Prostate gland (tissue), 2 donors: ENCODE measurements at regions not wholly inside any gene's neighbourhood (a gene's known extent, or its start where the extent isn't known, plus 50 kb on each side); places are given as distances from the start of the nearest gene placed in this dataset.

Experiments
- DNase-seq: peaks from one replicate; pipeline ENCODE4 v3.0.0-alpha.2; 2019; ENCODE audit warnings: low spot score
- H3K27ac ChIP-seq, 2 donors: fragments of 200-600 bp; sonication (generic); 2 replicates each; pipeline ENCODE4 v1.5.1; 2017 to 2019
- H3K27me3 ChIP-seq: fragments of 200-600 bp; sonication (generic); replicated peaks from 2 replicates; pipeline ENCODE4 v1.5.1; 2019; ENCODE audit not compliant: insufficient read depth
- H3K36me3 ChIP-seq, 2 donors: fragments of 200-600 bp; sonication (generic); 1 replicate in 1 of 2; 2 replicates in 1 of 2; pipeline versions ENCODE4 v1.5.1 to v1.8.1; 2017 to 2019
- H3K4me1 ChIP-seq: fragments of 200-600 bp; sonication (generic); replicated peaks from 2 replicates; pipeline ENCODE4 v1.5.1; 2019
- H3K4me3 ChIP-seq, 2 donors: fragments of 200-600 bp; sonication (generic); 2 replicates each; pipeline ENCODE4 v1.5.1; 2017 to 2019
- H3K9me3 ChIP-seq: fragments of 200-600 bp; sonication (generic); 2 replicates; pipeline ENCODE4 v1.5.1; 2017
- CTCF ChIP-seq, 4 experiments: fragments of 200-600 bp in 2 of 4; fragments of 450-650 bp in 2 of 4; sonication (generic) in 2 of 4; IDR thresholded peaks; 1 replicate in 3 of 4; 2 replicates in 1 of 4; pipeline ENCODE4 v1.5.1; 2016 to 2019; ENCODE audit warnings: antibody characterized with exemption in 4 of 4, mild to moderate bottlenecking in 2 of 4, moderate library complexity in 2 of 4
- POLR2A ChIP-seq: fragments of 450-650 bp; IDR thresholded peaks from one replicate; pipeline ENCODE4 v1.6.1; 2016; ENCODE audit warnings: antibody characterized with exemption, mild to moderate bottlenecking
- POLR2AphosphoS5 ChIP-seq: sonication (generic); formaldehyde crosslinking; IDR thresholded peaks from one replicate; pipeline ENCODE4 v1.6.1; 2017; ENCODE audit warnings: antibody characterized with exemption
- WGBS: methylation state at CpG from one replicate; pipeline ENCODE4 v1.1.5; 2018; 5-methylcytosine and 5-hydroxymethylcytosine counted together
- intact Hi-C: fragments of 100-400 bp; cut with DNase I; formaldehyde crosslinking; loops from one replicate; pipeline ENCODE4 v1.14.2; 2022

- DNase-seq = no peak
- H3K36me3 ChIP-seq = no peaks in the 10 kb centered on the region
- no peaks in the 10 kb centered on the region for H3K4me1 ChIP-seq
- no peak overlapping the region for H3K27ac ChIP-seq
- peaks cover 19% of the 10 kb centered on the region for H3K27me3 ChIP-seq
- H3K9me3 ChIP-seq = no peaks in the 10 kb centered on the region
- no peak for TF ChIP-seq POLR2AphosphoS5
- no peak for TF ChIP-seq CTCF (IDR thresholded peaks at IDR 0.05)
- no peak for TF ChIP-seq POLR2A
- no peak overlapping the region for H3K4me3 ChIP-seq
- 8% methylated on average over 37 of the region's 37 CpGs for WGBS
- intact Hi-C loops = no loop called here
These were observed 94.2 kb downstream of the PRKAB2 start for GRCh38 chr1:147077936-147078605.

GRCh38 chr1:147077523-147077922 lies 94.7 kb downstream of the PRKAB2 start:
- Histone ChIP-seq H3K27me3 (peaks cover 24% of the 10 kb centered on the region), H3K27ac (no peak overlapping the region), H3K9me3 (no peaks in the 10 kb centered on the region), H3K36me3 (no peaks in the 10 kb centered on the region), H3K4me3 (no peak overlapping the region), H3K4me1 (no peaks in the 10 kb centered on the region)
- no peak for DNase-seq
- intact Hi-C loops = no loop called here
- WGBS = 9% methylated on average over 20 of the region's 20 CpGs
- TF ChIP-seq CTCF (IDR thresholded peaks at IDR 0.05) (no peak), POLR2AphosphoS5 (no peak), POLR2A (no peak)

- Histone ChIP-seq H3K4me3 (no peak overlapping the region), H3K27ac (no peak overlapping the region), H3K4me1 (no peaks in the 10 kb centered on the region), H3K27me3 (peaks cover 24% of the 10 kb centered on the region), H3K36me3 (no peaks in the 10 kb centered on the region), H3K9me3 (no peaks in the 10 kb centered on the region)
- no peak for DNase-seq
- TF ChIP-seq POLR2A (no peak), POLR2AphosphoS5 (no peak), CTCF (IDR thresholded peaks at IDR 0.05) (no peak)
- intact Hi-C loops = no loop called here
- 20% methylated on average over 28 of the region's 28 CpGs for WGBS
These were observed 95.2 kb downstream of the PRKAB2 start for GRCh38 chr1:147077081-147077480.

GRCh38 chr1:147076442-147076841 lies 95.8 kb downstream of the PRKAB2 start:
- Histone ChIP-seq H3K4me3 (no peak overlapping the region), H3K9me3 (no peaks in the 10 kb centered on the region), H3K27me3 (peaks cover 24% of the 10 kb centered on the region), H3K4me1 (no peaks in the 10 kb centered on the region), H3K36me3 (no peaks in the 10 kb centered on the region), H3K27ac (no peak overlapping the region)
- 65% methylated on average over 7 of the region's 7 CpGs for WGBS
- DNase-seq = no peak
- intact Hi-C loops = no loop called here
- TF ChIP-seq POLR2A (no peak), POLR2AphosphoS5 (peak; percentile 68)

- intact Hi-C loops = no loop called here
- Histone ChIP-seq H3K4me3 (no peak overlapping the region), H3K27me3 (peaks cover 6% of the 10 kb centered on the region), H3K36me3 (no peaks in the 10 kb centered on the region), H3K27ac (no peak overlapping the region), H3K9me3 (no peaks in the 10 kb centered on the region), H3K4me1 (no peaks in the 10 kb centered on the region)
- WGBS = 10% methylated on average over 58 of the region's 58 CpGs
- no peak for DNase-seq
- TF ChIP-seq POLR2AphosphoS5 (no peak), POLR2A (no peak), CTCF (IDR thresholded peaks at IDR 0.05) (no peak)
These were observed 99.5 kb downstream of the PRKAB2 start for GRCh38 chr1:147072482-147073432.
